Fibroblast of skin of right quadriceps (primary cell): ENCODE measurements at regions not wholly inside any gene's neighbourhood (a gene's known extent, or its start where the extent isn't known, plus 50 kb on each side); places are given as distances from the start of the nearest gene placed in this dataset.
"Not testable (repeated sequence)": the region's sequence is repeated elsewhere in the genome, so short reads cannot be mapped to it uniquely, and the experiment has no call there.

Experiments used
- DNase-seq: peaks from one replicate; pipeline ENCODE4 v3.0.0-alpha.2; 2013

DNA sequence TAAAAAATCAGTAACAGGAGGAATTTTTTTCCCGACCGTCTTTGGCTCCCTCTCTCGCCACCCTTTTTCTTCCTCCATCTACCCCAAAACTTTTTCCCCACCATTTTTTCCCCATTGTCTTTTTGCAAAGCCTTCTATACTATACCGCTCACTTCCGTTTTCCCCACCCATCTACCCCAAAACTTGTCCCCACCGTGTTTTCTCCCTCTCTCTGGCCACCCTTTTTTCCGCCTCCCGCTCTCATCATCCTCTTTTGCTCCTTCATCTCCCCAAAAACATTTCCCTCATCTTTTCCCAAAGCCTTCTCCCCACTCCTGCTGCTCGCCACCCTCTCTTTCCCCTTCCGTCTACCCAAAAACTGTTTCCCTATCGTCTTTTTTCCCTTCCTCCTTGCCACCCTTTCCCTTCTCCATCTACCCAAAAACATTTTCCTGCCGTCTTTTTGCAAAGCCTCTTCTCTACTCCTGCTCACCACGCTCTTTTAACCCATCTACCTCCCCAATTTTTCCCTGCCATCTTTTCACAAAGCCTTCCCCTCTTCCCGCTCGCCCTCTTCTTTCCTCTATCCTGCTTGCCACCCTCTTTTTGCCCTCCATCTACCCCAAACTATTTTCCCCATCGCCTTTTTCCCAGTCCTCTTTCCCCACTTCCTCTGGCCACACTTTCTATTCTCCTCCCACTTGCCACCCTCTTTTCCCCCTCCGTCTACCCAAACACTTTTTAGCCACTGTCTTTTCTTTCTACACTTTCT lies 109.4 kb upstream of the TPTE start:
- DNase-seq = not testable (repeated sequence)

- not testable (repeated sequence) for DNase-seq
Observed at GRCh38 chr21:10412928-10413246, 108.5 kb upstream of the TPTE start.

DNA sequence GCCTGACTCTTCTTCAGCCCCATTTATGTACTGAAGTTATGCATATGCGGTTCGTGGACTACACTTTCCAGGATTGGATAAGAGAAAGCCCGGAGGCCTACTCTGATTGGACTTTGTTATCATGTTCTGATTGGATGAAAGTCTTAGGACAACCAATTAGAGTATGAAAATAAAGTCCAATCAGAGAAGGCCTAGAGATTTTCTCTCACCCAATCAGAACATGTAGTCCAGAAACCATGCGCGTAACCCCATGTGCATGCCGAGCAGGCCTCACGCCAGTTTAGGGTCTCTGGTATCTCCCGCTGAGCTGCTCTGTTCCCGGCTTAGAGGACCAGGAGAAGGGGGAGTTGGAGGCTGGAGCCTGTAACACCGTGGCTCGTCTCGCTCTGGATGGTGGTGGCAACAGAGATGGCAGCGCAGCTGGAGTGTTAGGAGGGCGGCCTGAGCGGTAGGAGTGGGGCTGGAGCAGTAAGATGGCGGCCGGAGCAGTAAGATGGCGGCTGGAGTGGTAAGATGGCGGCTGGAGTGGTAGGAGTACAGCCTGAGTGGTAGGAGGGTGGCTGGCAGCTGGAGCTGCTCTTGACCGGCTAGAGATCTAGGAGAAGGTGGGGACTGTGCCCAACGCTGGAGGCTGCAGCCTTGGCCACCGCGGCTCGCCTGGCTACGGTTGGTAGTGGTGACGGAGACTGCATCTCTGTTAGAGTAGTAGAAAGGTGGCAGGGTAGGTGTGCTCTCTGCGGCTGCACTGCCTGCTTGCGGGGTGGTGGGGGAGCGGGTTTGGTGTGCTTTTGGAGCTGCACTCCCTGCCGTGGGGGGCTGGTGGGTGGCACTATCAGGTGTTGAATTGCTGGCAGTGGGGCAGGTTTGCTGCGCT lies 107.9 kb upstream of the TPTE start:
- not testable (repeated sequence) for DNase-seq

DNA sequence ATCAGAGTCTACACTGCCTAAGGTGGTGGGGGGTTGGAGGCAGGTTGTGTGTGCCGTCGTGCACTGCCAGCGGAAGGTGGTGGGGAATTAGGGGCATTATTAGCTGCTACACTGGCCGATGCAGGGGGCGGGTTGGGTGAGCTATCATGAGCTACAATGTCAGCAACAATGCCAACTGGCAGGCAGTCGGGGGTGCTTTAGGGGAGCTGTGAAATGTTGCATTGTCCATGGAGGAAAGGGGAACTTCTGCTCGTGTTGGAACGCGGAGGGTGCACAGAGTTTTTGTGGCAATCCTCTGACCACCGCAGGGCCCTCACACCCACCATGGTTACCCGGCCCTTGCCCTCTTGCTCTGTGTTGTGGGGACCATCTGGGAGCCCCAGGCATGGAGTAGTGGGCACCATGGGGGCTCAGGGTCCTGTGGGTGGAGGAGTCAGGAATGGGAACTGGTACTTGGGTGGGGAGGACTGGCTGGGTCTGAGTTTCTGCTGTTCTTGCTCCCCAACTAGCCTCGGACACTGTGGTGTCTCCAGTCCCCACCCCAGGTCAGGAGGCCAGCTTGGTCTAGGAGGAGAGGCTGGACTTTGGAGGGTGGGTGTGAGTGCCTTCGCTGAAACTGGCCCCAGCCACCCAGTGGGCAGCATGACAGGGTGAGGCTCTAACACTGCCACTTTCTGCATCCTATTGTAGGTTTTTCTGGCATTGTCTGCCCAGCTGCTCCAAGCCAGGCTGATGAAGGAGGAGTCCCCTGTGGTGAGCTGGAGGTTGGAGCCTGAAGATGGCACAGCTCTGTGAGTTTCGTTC lies 107.1 kb upstream of the TPTE start:
- not testable (repeated sequence) for DNase-seq

GRCh38 chr21:10414925-10415254 lies 106.5 kb upstream of the TPTE start:
- DNase-seq = not testable (repeated sequence)

- not testable (repeated sequence) for DNase-seq
Observed at GRCh38 chr21:10415456-10415855, 105.9 kb upstream of the TPTE start.

GRCh38 chr21:10415859-10416258 lies 105.5 kb upstream of the TPTE start:
- DNase-seq = not testable (repeated sequence)

- not testable (repeated sequence) for DNase-seq
Observed at GRCh38 chr21:10416691-10417447, 104.5 kb upstream of the TPTE start.

- DNase-seq = not testable (repeated sequence)
Observed at GRCh38 chr21:10417551-10418002, 103.8 kb upstream of the TPTE start.

DNA sequence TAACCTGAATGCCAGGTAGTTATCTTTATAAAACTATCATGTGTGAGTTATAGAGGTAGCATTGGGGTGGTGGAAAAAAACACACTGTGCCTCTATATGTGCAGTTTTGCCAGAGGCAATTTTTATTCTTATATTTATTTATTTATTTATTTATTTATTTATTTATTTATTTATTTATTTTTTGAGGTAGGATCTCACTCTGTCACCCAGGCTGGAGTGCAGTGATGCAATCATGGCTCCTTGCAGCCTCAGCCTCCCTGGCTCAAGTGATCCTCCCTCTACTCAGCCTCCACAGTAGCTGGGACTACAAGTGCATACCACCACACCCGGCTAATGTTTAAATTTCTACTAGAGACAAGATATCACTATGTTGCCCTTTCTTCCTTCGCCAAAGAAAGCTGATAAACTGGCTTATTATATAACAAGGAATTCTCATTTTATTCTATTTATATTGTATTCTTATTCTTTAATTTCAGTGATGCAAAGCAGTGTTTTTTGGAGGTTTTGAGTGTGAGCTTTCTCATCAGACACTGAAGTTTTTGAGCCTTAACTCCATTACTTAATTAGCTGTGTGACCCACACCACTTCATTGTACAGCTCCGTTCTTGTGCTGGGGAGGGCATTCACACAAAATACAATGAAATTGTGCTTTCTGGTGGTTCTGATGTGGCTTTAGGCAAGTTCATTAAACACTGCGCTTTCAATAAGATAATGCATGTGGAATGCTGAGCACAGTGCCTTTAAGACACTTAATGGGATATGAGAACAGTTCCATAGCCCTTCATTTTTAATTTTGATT lies 102.9 kb upstream of the TPTE start:
- not testable (repeated sequence) for DNase-seq

DNA sequence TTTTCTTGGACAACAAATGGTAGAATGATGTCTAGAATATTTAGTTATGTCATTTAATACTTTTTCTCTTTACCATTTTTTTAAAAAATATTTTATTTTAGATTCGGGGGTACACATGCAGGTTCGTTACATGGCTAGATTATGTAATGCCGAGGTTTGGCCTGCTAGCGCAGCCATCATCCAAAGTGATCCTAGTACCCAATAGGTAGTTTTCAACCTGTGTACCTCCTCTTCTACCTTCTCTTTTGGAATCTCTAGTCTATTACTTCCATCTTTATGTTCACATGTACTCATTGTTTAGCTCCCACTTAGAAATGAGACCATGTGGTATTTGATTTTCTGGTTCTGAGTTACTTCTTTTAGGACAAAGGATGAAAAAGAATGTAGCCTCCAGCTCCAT lies 100.2 kb upstream of the TPTE start:
- not testable (repeated sequence) for DNase-seq

- DNase-seq = not testable (repeated sequence)
Observed at GRCh38 chr21:10421601-10422000, 99.8 kb upstream of the TPTE start.

DNA sequence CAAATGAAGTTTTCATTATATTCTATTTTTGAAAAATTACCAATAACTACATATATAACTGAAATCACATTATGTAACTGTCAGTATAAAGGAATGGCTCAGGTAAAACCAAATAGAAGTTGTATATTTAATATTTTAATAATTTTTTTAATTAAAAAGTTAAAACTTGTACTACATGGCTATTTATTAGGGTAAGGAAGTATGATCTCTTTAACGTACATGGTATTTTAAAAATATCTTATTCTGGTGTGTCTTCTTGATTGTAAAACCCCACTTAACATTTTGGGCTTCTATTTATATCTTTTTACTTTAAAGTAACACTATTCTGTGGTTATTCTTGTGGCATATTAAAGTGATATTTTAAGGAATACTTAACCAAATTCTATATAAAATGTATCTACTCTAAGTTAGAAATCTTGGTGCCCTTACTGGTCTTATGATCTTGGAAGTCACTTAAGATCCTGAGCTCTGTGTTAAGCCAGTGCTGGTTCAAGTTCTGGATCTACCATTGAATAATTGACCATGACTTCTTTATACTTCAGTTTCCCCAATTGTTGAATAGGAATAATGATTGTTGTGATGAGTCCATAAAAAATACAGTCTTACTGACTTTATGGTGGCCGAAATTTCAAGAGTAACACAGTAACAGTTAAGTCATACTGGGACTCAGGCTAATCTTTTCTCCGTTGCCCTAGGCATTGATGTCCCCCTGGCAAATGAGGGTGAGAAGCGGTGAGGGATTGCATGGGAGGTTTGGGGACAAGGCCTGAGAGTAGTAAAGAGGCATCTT lies 97.1 kb upstream of the TPTE start:
- DNase-seq = not testable (repeated sequence)

DNA sequence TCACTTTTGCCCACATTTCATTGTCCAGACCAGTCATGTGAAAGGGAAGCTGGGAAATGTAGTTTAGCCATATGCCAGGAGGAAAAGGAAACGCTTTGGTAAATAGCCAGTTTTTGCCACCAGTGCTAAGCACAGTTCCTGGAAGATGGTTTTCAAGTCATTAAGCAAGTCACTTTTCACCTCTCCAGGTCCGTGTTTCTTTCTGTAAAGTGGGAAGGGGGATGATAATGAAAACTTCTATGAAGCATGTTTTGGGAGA lies 96.6 kb upstream of the TPTE start:
- not testable (repeated sequence) for DNase-seq

DNA sequence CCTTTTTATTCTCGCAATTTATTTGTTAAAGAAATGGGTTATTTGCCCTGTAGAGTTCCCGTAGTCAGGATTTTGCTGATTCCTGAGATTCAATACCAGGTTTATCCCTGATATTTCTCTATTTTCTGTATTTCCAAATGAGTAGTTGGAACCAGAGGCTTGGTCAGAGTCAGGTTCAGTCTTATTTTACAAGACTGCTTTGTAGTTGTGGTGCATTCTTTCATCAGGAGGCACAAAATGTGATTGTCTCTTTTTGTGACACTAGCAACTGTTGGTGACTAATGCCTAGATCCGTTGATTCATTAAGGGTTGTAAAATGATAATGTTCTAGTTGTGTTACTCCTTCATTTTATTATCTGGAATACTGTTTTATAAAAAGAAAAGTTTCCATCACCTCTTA lies 95.5 kb upstream of the TPTE start:
- no peak for DNase-seq

GRCh38 chr21:10426812-10427211 lies 94.6 kb upstream of the TPTE start:
- DNase-seq = not testable (repeated sequence)

- DNase-seq = not testable (repeated sequence)
Observed at GRCh38 chr21:10427277-10427676, 94.1 kb upstream of the TPTE start.

DNA sequence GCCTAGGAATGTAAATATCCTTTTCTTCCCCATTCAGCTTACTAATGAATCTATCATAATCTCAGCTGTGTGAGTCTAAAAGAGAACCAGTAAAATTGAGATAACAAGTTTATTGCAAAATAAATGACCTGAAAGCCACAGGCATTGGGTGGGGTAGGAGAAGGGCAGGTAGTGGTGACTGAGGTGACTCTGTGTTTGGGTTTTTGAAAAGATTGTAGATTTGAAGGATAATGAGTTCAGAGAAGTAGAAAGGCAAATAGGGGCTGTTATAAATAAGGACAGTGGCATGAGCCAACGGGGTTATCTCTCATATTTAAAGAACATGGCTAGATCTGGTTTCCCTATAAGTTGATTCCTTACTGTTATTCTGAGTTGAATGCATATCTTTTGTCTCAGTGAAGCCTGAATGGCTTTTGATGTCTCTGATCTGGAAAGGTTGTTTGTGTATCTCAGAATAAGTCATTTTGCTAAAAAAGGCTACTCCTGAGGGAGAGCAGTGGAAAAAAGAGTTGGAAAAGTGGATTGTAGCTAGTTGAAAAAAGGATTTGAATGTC lies 92.3 kb upstream of the TPTE start:
- DNase-seq = not testable (repeated sequence)

DNA sequence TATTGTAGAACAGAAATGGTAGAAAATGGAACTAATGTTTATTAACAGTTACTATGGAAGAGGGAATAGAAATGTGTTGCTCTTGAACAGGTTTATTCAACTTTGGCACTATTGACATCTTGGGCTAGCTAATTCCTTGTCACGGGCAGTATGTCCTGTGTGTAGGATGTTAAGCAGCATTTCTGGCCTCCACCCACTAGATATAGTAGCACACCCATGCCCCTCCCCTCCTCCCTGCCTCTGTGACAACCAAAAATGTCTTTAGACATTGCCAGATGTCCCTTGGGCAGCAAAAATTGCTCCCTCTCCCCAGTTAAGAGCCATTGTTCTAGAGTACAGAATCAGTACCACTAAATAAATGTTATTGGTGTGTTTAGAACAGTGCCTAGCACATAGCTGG lies 91.4 kb upstream of the TPTE start:
- DNase-seq = no peak

GRCh38 chr21:10431995-10432394 lies 89.4 kb upstream of the TPTE start:
- DNase-seq = not testable (repeated sequence)

GRCh38 chr21:10432456-10432855 lies 88.9 kb upstream of the TPTE start:
- DNase-seq = not testable (repeated sequence)
